ENCODE measurements at regions not wholly inside any gene's neighbourhood (a gene's known extent, or its start where the extent isn't known, plus 50 kb on each side); places are given as distances from the start of the nearest gene placed in this dataset.
"Not testable (repeated sequence)": the region's sequence is repeated elsewhere in the genome, so short reads cannot be mapped to it uniquely, and the experiment has no call there.

- no peak for TF ChIP-seq CTCF (IDR thresholded peaks at IDR 0.05; ENCODE audit: low read depth, low read length, missing control alignments)
- no peak for DNase-seq (ENCODE audit: extremely low read depth, low read depth)
- no peak overlapping the region for H3K4me3 ChIP-seq (replicated peaks; ENCODE audit: low read depth, low read length)
These were observed 279.0 kb upstream of the TACR3 start for GRCh38 chr4:103998756-103999155.

- DNase-seq (ENCODE audit: extremely low read depth, low read depth) = no peak
- no peak for TF ChIP-seq CTCF (IDR thresholded peaks at IDR 0.05; ENCODE audit: low read depth, low read length, missing control alignments)
- no peak overlapping the region for H3K4me3 ChIP-seq (replicated peaks; ENCODE audit: low read depth, low read length)
These were observed 276.9 kb upstream of the TACR3 start for GRCh38 chr4:103996637-103997036.

GRCh38 chr4:103996064-103996463, 276.3 kb upstream of the TACR3 start:
- no peak for TF ChIP-seq CTCF (IDR thresholded peaks at IDR 0.05; ENCODE audit: low read depth, low read length, missing control alignments)
- no peak for DNase-seq (ENCODE audit: extremely low read depth, low read depth)
- no peak overlapping the region for H3K4me3 ChIP-seq (replicated peaks; ENCODE audit: low read depth, low read length)

- no peak overlapping the region for H3K4me3 ChIP-seq (replicated peaks; ENCODE audit: low read depth, low read length)
- DNase-seq (ENCODE audit: extremely low read depth, low read depth) = no peak
These were observed 274.3 kb upstream of the TACR3 start for GRCh38 chr4:103994059-103994458.

GRCh38 chr4:103982454-103982853, 262.7 kb upstream of the TACR3 start:
- DNase-seq (ENCODE audit: extremely low read depth, low read depth) = no peak
- TF ChIP-seq CTCF (IDR thresholded peaks at IDR 0.05; ENCODE audit: low read depth, low read length, missing control alignments) = no peak
- no peak overlapping the region for H3K4me3 ChIP-seq (replicated peaks; ENCODE audit: low read depth, low read length)

More at GRCh38 chr4:103994059-103994458, 274.3 kb upstream of the TACR3 start:
- no peak for TF ChIP-seq CTCF (IDR thresholded peaks at IDR 0.05; ENCODE audit: low read depth, low read length, missing control alignments)

GRCh38 chr4:103948244-103949018, 228.6 kb upstream of the TACR3 start:
- no peak for TF ChIP-seq CTCF (IDR thresholded peaks at IDR 0.05; ENCODE audit: low read depth, low read length, missing control alignments)
- DNase-seq (ENCODE audit: extremely low read depth, low read depth) = no peak

GRCh38 chr4:103947617-103948016, 227.8 kb upstream of the TACR3 start:
- no peak overlapping the region for H3K4me3 ChIP-seq (replicated peaks; ENCODE audit: low read depth, low read length)
- no peak for DNase-seq (ENCODE audit: extremely low read depth, low read depth)
- TF ChIP-seq CTCF (IDR thresholded peaks at IDR 0.05; ENCODE audit: low read depth, low read length, missing control alignments) = no peak

More at GRCh38 chr4:103948244-103949018, 228.6 kb upstream of the TACR3 start:
- H3K4me3 ChIP-seq (replicated peaks; ENCODE audit: low read depth, low read length) = no peak overlapping the region

GRCh38 chr4:103946621-103947268, 227.0 kb upstream of the TACR3 start:
- not testable (repeated sequence) for H3K4me3 ChIP-seq (replicated peaks; ENCODE audit: low read depth, low read length); DNase-seq (ENCODE audit: extremely low read depth, low read depth)

All from HFF-Myc (cell line).